ENCODE measurements at regions not wholly inside any gene's neighbourhood (a gene's known extent, or its start where the extent isn't known, plus 50 kb on each side); places are given as distances from the start of the nearest gene placed in this dataset.

GRCh38 chr1:185489406-185489805 is 172.4 kb upstream of the IVNS1ABP start:
- no peak overlapping the region for H3K27ac ChIP-seq

GRCh38 chr1:185488808-185489207 is 171.8 kb upstream of the IVNS1ABP start:
- Histone ChIP-seq H3K27me3 (no peaks in the 10 kb centered on the region), H3K27ac (no peak overlapping the region), H3K4me3 (no peak overlapping the region), H3K9me3 (no peaks in the 10 kb centered on the region), H3K4me1 (peaks cover 0 to 16% (median 4%) of the 10 kb centered on the region in 4 donors), H3K36me3 (no peaks in the 10 kb centered on the region)
- WGBS, 2 donors = 56 to 65% methylated on average over 4 of the region's 4 CpGs
- DNase-seq (ENCODE audit: low spot score in 2 of 2) = no peak
- TF ChIP-seq POLR2A (IDR thresholded peaks at IDR 0.05) (no peak), EP300 (IDR thresholded peaks at IDR 0.05) (no peak), CTCF (IDR thresholded peaks at IDR 0.05) (no peak)

More at GRCh38 chr1:185489406-185489805, 172.4 kb upstream of the IVNS1ABP start:
- no peak for TF ChIP-seq EP300 (IDR thresholded peaks at IDR 0.05)
- no peak for TF ChIP-seq CTCF (IDR thresholded peaks at IDR 0.05)
- TF ChIP-seq POLR2A (IDR thresholded peaks at IDR 0.05) = no peak
- Histone ChIP-seq H3K4me3 (no peak overlapping the region), H3K27me3 (no peaks in the 10 kb centered on the region), H3K9me3 (no peaks in the 10 kb centered on the region), H3K36me3 (no peaks in the 10 kb centered on the region), H3K4me1 (peaks cover 0 to 11% (median 0%) of the 10 kb centered on the region in 4 donors)
- 86 to 88% methylated on average over 3 of the region's 3 CpGs for WGBS, 2 donors
- DNase-seq (ENCODE audit: low spot score in 2 of 2) = no peak

GRCh38 chr1:185487936-185488335 is 170.9 kb upstream of the IVNS1ABP start:
- DNase-seq (ENCODE audit: low spot score in 2 of 2) = no peak
- TF ChIP-seq CTCF (IDR thresholded peaks at IDR 0.05) (no peak), EP300 (IDR thresholded peaks at IDR 0.05) (no peak)
- Histone ChIP-seq H3K36me3 (no peaks in the 10 kb centered on the region), H3K4me3 (no peak overlapping the region), H3K9me3 (no peaks in the 10 kb centered on the region), H3K27ac (no peak overlapping the region), H3K27me3 (no peaks in the 10 kb centered on the region), H3K4me1 (peaks cover 0 to 20% (median 5%) of the 10 kb centered on the region in 4 donors)
- 33 to 48% methylated on average over 2 of the region's 2 CpGs for WGBS, 2 donors

- Histone ChIP-seq H3K27me3 (no peaks in the 10 kb centered on the region), H3K4me3 (no peak overlapping the region), H3K9me3 (no peaks in the 10 kb centered on the region), H3K27ac (no peak overlapping the region), H3K4me1 (peaks cover 0 to 20% (median 5%) of the 10 kb centered on the region in 4 donors), H3K36me3 (no peaks in the 10 kb centered on the region)
- no peak for DNase-seq (ENCODE audit: low spot score in 2 of 2)
- TF ChIP-seq CTCF (IDR thresholded peaks at IDR 0.05) (no peak), POLR2A (IDR thresholded peaks at IDR 0.05) (no peak), EP300 (IDR thresholded peaks at IDR 0.05) (no peak)
- WGBS, 2 donors = 84 to 91% methylated on average over 2 of the region's 2 CpGs
These were observed 170.0 kb upstream of the IVNS1ABP start for GRCh38 chr1:185487026-185487425.

- no peak overlapping the region for H3K4me3 ChIP-seq
- no peaks in the 10 kb centered on the region for H3K27me3 ChIP-seq
- WGBS, 2 donors = 67 to 69% methylated on average over 5 of the region's 5 CpGs
- H3K36me3 ChIP-seq = no peaks in the 10 kb centered on the region
- H3K4me1 ChIP-seq = peaks cover 0 to 20% (median 5%) of the 10 kb centered on the region in 4 donors
- TF ChIP-seq CTCF (IDR thresholded peaks at IDR 0.05) = no peak
- no peak for TF ChIP-seq EP300 (IDR thresholded peaks at IDR 0.05)
- TF ChIP-seq POLR2A (IDR thresholded peaks at IDR 0.05) = no peak
- no peaks in the 10 kb centered on the region for H3K9me3 ChIP-seq
- no peak for DNase-seq (ENCODE audit: low spot score in 2 of 2)
- no peak overlapping the region for H3K27ac ChIP-seq
These were observed 169.3 kb upstream of the IVNS1ABP start for GRCh38 chr1:185486346-185486745.

All from tibial nerve (tissue), 4 donors.